ENCODE measurements at regions not wholly inside any gene's neighbourhood (a gene's known extent, or its start where the extent isn't known, plus 50 kb on each side); places are given as distances from the start of the nearest gene placed in this dataset.
"Not testable (repeated sequence)": the region's sequence is repeated elsewhere in the genome, so short reads cannot be mapped to it uniquely, and the experiment has no call there.

GRCh38 chr7:150009620-150010303 is 136.0 kb downstream of the ATP6V0E2 start:
- H3K4me3 ChIP-seq (ENCODE audit: low read depth, low read length); DNase-seq; CTCF ChIA-PET; H3K36me3 Mint-ChIP-seq (ENCODE audit: insufficient read depth, unreplicated experiment); POLR2A ChIA-PET; intact Hi-C loops (cut with micrococcal nuclease; ENCODE audit: unreplicated experiment); H3K36me3 ChIP-seq (ENCODE audit: control insufficient read depth, insufficient read depth, low read length); H3K27ac Mint-ChIP-seq (ENCODE audit: unreplicated experiment); H3K4me3 Mint-ChIP-seq (ENCODE audit: unreplicated experiment); H3K9me3 Mint-ChIP-seq (ENCODE audit: unreplicated experiment); H3K4me1 Mint-ChIP-seq (ENCODE audit: low read depth, unreplicated experiment); BruUV-seq (replicated peaks); H3K27me3 Mint-ChIP-seq (ENCODE audit: insufficient read depth, unreplicated experiment); H3K9me3 ChIP-seq; H3K27me3 ChIP-seq (replicated peaks; ENCODE audit: control insufficient read depth, insufficient read depth, low read length); H3K4me1 ChIP-seq: not testable (repeated sequence)

GRCh38 chr7:150016651-150017189 is 143.0 kb downstream of the ATP6V0E2 start:
- H3K36me3 ChIP-seq (ENCODE audit: control insufficient read depth, insufficient read depth, low read length); H3K36me3 Mint-ChIP-seq (ENCODE audit: insufficient read depth, unreplicated experiment); H3K27ac Mint-ChIP-seq (ENCODE audit: unreplicated experiment); intact Hi-C loops (cut with micrococcal nuclease; ENCODE audit: unreplicated experiment); H3K9me3 Mint-ChIP-seq (ENCODE audit: unreplicated experiment); DNase-seq; H3K27me3 ChIP-seq (replicated peaks; ENCODE audit: control insufficient read depth, insufficient read depth, low read length); H3K4me3 Mint-ChIP-seq (ENCODE audit: unreplicated experiment); H3K9me3 ChIP-seq; BruUV-seq (replicated peaks); POLR2A ChIA-PET; CTCF ChIA-PET; H3K4me1 Mint-ChIP-seq (ENCODE audit: low read depth, unreplicated experiment); H3K4me1 ChIP-seq; H3K4me3 ChIP-seq (ENCODE audit: low read depth, low read length): not testable (repeated sequence)
- peaks cover 16% of the 10 kb centered on the region for H3K27me3 Mint-ChIP-seq (ENCODE audit: insufficient read depth, unreplicated experiment)

GRCh38 chr7:150020210-150020609 is 146.4 kb downstream of the ATP6V0E2 start:
- H3K36me3 Mint-ChIP-seq (ENCODE audit: insufficient read depth, unreplicated experiment); H3K9me3 Mint-ChIP-seq (ENCODE audit: unreplicated experiment); H3K4me1 ChIP-seq; H3K27me3 ChIP-seq (replicated peaks; ENCODE audit: control insufficient read depth, insufficient read depth, low read length); intact Hi-C loops (cut with micrococcal nuclease; ENCODE audit: unreplicated experiment); H3K27ac Mint-ChIP-seq (ENCODE audit: unreplicated experiment); DNase-seq; H3K4me3 Mint-ChIP-seq (ENCODE audit: unreplicated experiment); H3K9me3 ChIP-seq; H3K36me3 ChIP-seq (ENCODE audit: control insufficient read depth, insufficient read depth, low read length); H3K4me3 ChIP-seq (ENCODE audit: low read depth, low read length); POLR2A ChIA-PET; H3K4me1 Mint-ChIP-seq (ENCODE audit: low read depth, unreplicated experiment); BruUV-seq (replicated peaks); CTCF ChIA-PET: not testable (repeated sequence)
- peaks cover 16% of the 10 kb centered on the region for H3K27me3 Mint-ChIP-seq (ENCODE audit: insufficient read depth, unreplicated experiment)

- POLR2A ChIA-PET; DNase-seq; H3K9me3 ChIP-seq; H3K27me3 ChIP-seq (replicated peaks; ENCODE audit: control insufficient read depth, insufficient read depth, low read length); H3K4me3 Mint-ChIP-seq (ENCODE audit: unreplicated experiment); H3K36me3 ChIP-seq (ENCODE audit: control insufficient read depth, insufficient read depth, low read length); H3K9me3 Mint-ChIP-seq (ENCODE audit: unreplicated experiment); H3K4me1 ChIP-seq; H3K4me1 Mint-ChIP-seq (ENCODE audit: low read depth, unreplicated experiment); BruUV-seq (replicated peaks); H3K27ac Mint-ChIP-seq (ENCODE audit: unreplicated experiment); H3K36me3 Mint-ChIP-seq (ENCODE audit: insufficient read depth, unreplicated experiment); intact Hi-C loops (cut with micrococcal nuclease; ENCODE audit: unreplicated experiment); H3K4me3 ChIP-seq (ENCODE audit: low read depth, low read length); CTCF ChIA-PET: not testable (repeated sequence)
- peaks cover 13% of the 10 kb centered on the region for H3K27me3 Mint-ChIP-seq (ENCODE audit: insufficient read depth, unreplicated experiment)
These were observed 151.1 kb downstream of the ATP6V0E2 start for GRCh38 chr7:150024550-150025490.

GRCh38 chr7:150025802-150026201 is 152.0 kb downstream of the ATP6V0E2 start:
- not testable (repeated sequence) for H3K9me3 ChIP-seq

DNA sequence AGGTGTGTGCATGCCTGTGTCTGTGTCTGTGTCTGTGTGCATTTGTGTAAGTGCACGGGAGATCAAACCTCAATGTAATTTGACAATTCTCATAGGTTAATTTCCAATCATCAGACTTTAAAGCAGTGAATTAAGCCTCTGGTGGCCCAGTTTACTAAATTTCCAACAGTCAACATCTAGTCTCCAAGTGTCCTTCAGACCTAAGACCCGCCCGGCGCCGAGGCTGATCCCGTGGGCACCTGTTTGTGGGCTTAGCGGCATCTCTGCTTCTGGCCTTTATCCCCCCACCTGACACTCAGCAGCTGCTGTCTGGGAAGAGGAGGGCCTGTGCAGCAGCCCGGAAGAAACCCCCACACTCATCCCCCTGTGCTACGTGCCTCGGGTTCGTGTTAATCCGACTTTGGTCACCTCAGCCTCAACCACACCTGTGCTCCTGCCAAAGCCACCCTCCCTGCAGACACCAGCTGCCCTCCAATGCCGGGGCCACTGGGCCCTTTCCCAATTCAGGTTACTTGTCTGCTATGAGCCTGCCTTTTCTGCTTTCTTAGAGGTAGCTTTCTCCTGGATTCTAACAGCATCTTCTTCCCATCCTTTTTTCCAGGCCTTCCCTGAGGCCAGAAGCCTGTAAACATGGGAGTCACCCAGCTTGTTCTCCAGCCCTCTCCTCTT is 154.7 kb downstream of the ATP6V0E2 start:
- BruUV-seq (replicated peaks); H3K27ac Mint-ChIP-seq (ENCODE audit: unreplicated experiment); H3K27me3 ChIP-seq (replicated peaks; ENCODE audit: control insufficient read depth, insufficient read depth, low read length); H3K36me3 ChIP-seq (ENCODE audit: control insufficient read depth, insufficient read depth, low read length); CTCF ChIA-PET; DNase-seq; H3K36me3 Mint-ChIP-seq (ENCODE audit: insufficient read depth, unreplicated experiment); H3K4me1 Mint-ChIP-seq (ENCODE audit: low read depth, unreplicated experiment); H3K4me3 ChIP-seq (ENCODE audit: low read depth, low read length); H3K9me3 ChIP-seq; intact Hi-C loops (cut with micrococcal nuclease; ENCODE audit: unreplicated experiment); H3K9me3 Mint-ChIP-seq (ENCODE audit: unreplicated experiment); POLR2A ChIA-PET; H3K4me3 Mint-ChIP-seq (ENCODE audit: unreplicated experiment); H3K4me1 ChIP-seq: not testable (repeated sequence)
- H3K27me3 Mint-ChIP-seq (ENCODE audit: insufficient read depth, unreplicated experiment), result peaks cover 13% of the 10 kb centered on the region

More at GRCh38 chr7:150025802-150026201, 152.0 kb downstream of the ATP6V0E2 start:
- BruUV-seq (replicated peaks); H3K4me1 ChIP-seq; POLR2A ChIA-PET; CTCF ChIA-PET; H3K9me3 Mint-ChIP-seq (ENCODE audit: unreplicated experiment); H3K4me3 Mint-ChIP-seq (ENCODE audit: unreplicated experiment); intact Hi-C loops (cut with micrococcal nuclease; ENCODE audit: unreplicated experiment); H3K27ac Mint-ChIP-seq (ENCODE audit: unreplicated experiment); H3K27me3 ChIP-seq (replicated peaks; ENCODE audit: control insufficient read depth, insufficient read depth, low read length); H3K36me3 Mint-ChIP-seq (ENCODE audit: insufficient read depth, unreplicated experiment); DNase-seq; H3K4me3 ChIP-seq (ENCODE audit: low read depth, low read length); H3K4me1 Mint-ChIP-seq (ENCODE audit: low read depth, unreplicated experiment); H3K36me3 ChIP-seq (ENCODE audit: control insufficient read depth, insufficient read depth, low read length): not testable (repeated sequence)
- H3K27me3 Mint-ChIP-seq (ENCODE audit: insufficient read depth, unreplicated experiment), result peaks cover 13% of the 10 kb centered on the region

Measured in Caco-2 (cell line).